ENCODE measurements at regions not wholly inside any gene's neighbourhood (a gene's known extent, or its start where the extent isn't known, plus 50 kb on each side); places are given as distances from the start of the nearest gene placed in this dataset.

DNA sequence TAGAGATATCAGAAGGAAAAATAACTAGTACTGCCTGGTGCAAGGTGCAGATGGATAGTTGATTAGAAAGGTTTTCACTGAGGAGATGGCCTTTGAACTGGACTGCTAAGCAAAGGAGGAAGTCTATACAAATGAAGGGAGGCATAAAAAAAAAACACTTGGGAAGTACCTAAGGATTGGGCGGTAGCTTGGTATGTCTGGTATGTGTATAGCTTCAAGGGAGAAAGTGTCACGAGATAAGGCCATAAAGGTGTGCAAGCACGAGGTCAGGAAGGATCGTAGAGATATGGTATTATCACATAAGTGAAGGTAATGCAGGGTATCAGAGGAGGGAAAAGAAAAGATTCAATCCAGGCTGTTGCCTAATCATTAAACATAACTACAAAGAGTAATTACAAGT lies 517.2 kb upstream of the TSPY4 start:
- TF ChIP-seq, protein P1, sequence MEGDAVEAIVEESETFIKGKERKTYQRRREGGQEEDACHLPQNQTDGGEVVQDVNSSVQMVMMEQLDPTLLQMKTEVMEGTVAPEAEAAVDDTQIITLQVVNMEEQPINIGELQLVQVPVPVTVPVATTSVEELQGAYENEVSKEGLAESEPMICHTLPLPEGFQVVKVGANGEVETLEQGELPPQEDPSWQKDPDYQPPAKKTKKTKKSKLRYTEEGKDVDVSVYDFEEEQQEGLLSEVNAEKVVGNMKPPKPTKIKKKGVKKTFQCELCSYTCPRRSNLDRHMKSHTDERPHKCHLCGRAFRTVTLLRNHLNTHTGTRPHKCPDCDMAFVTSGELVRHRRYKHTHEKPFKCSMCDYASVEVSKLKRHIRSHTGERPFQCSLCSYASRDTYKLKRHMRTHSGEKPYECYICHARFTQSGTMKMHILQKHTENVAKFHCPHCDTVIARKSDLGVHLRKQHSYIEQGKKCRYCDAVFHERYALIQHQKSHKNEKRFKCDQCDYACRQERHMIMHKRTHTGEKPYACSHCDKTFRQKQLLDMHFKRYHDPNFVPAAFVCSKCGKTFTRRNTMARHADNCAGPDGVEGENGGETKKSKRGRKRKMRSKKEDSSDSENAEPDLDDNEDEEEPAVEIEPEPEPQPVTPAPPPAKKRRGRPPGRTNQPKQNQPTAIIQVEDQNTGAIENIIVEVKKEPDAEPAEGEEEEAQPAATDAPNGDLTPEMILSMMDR (IDR thresholded peaks at IDR 0.05), result no peak
- no peak for TF ChIP-seq EZH2 (IDR thresholded peaks at IDR 0.05; ENCODE audit: borderline replicate concordance, insufficient read depth, low read depth, low read length, poor library complexity, severe bottlenecking)
- no peak for DNase-seq
- Histone ChIP-seq H3K4me3 (ENCODE audit: control extremely low read depth in 1 of 5, extremely low read depth in 1 of 5, insufficient read depth in 1 of 5, low read depth in 2 of 5, low read length in 4 of 5) (no peak overlapping the region), H3K27ac (ENCODE audit: low read length in 2 of 2) (no peak overlapping the region), H4K20me1 (ENCODE audit: control insufficient read depth, insufficient read depth, low read length, poor library complexity, severe bottlenecking) (no peaks in the 10 kb centered on the region), H3K27me3 (replicated peaks in 1 of 4; ENCODE audit: control extremely low read depth in 1 of 4, control insufficient read depth in 3 of 4, insufficient read depth in 4 of 4, low read length in 3 of 4) (no peaks in the 10 kb centered on the region), H3K9me3 (ENCODE audit: control extremely low read depth in 1 of 3, control insufficient read depth in 2 of 3, insufficient read depth in 1 of 3, low read length in 2 of 3) (no peaks in the 10 kb centered on the region), H3K36me3 (replicated peaks in 1 of 2; ENCODE audit: control extremely low read depth in 1 of 2, control insufficient read depth in 1 of 2, extremely low read depth in 1 of 2, insufficient read depth in 2 of 2, low read length in 1 of 2) (no peaks in the 10 kb centered on the region), H2AFZ (ENCODE audit: insufficient read depth, low read depth, low read length, poor library complexity, severe bottlenecking) (no peak overlapping the region), H3K4me1 (ENCODE audit: control insufficient read depth in 2 of 2, insufficient read depth in 2 of 2, low read length in 2 of 2) (no peaks in the 10 kb centered on the region), H3K4me2 (replicated peaks; ENCODE audit: low read depth, low read length, poor library complexity, severe bottlenecking) (no peak overlapping the region), H3K9ac (ENCODE audit: low read length) (no peak overlapping the region), H3K79me2 (ENCODE audit: control insufficient read depth, insufficient read depth, low read length) (no peaks in the 10 kb centered on the region)
- 60% methylated on average over 1 of the region's 4 CpGs for WGBS (ENCODE audit: insufficient coverage)
- Mint-ChIP-seq H3K4me1 (no peaks in the 10 kb centered on the region), H3K4me3 (no peak overlapping the region), H3K27ac (no peak overlapping the region), H3K9me3 (ENCODE audit: insufficient read depth) (no peaks in the 10 kb centered on the region), H3K27me3 (no peaks in the 10 kb centered on the region)
- POLR2A ChIA-PET, result no interaction called here
- intact Hi-C loops (cut with micrococcal nuclease), result no loop called here
- ATAC-seq (ENCODE audit: low read depth), result no peak
- CTCF ChIA-PET, result no interaction called here

- Histone ChIP-seq H2AFZ (ENCODE audit: insufficient read depth, low read depth, low read length, poor library complexity, severe bottlenecking) (no peak overlapping the region), H3K4me2 (replicated peaks; ENCODE audit: low read depth, low read length, poor library complexity, severe bottlenecking) (no peak overlapping the region), H4K20me1 (ENCODE audit: control insufficient read depth, insufficient read depth, low read length, poor library complexity, severe bottlenecking) (no peaks in the 10 kb centered on the region), H3K79me2 (ENCODE audit: control insufficient read depth, insufficient read depth, low read length) (no peaks in the 10 kb centered on the region), H3K36me3 (replicated peaks in 1 of 2; ENCODE audit: control extremely low read depth in 1 of 2, control insufficient read depth in 1 of 2, extremely low read depth in 1 of 2, insufficient read depth in 2 of 2, low read length in 1 of 2) (no peaks in the 10 kb centered on the region), H3K9ac (ENCODE audit: low read length) (no peak overlapping the region), H3K27me3 (replicated peaks in 1 of 4; ENCODE audit: control extremely low read depth in 1 of 4, control insufficient read depth in 3 of 4, insufficient read depth in 4 of 4, low read length in 3 of 4) (no peaks in the 10 kb centered on the region), H3K4me3 (ENCODE audit: control extremely low read depth in 1 of 5, extremely low read depth in 1 of 5, insufficient read depth in 1 of 5, low read depth in 2 of 5, low read length in 4 of 5) (no peak overlapping the region), H3K27ac (ENCODE audit: low read length in 2 of 2) (no peak overlapping the region), H3K4me1 (ENCODE audit: control insufficient read depth in 2 of 2, insufficient read depth in 2 of 2, low read length in 2 of 2) (no peaks in the 10 kb centered on the region), H3K9me3 (ENCODE audit: control extremely low read depth in 1 of 3, control insufficient read depth in 2 of 3, insufficient read depth in 1 of 3, low read length in 2 of 3) (no peaks in the 10 kb centered on the region)
- no CpG with 5 or more reads among the region's 1 CpG for WGBS (ENCODE audit: insufficient coverage)
- ChIA-PET CTCF (no interaction called here), POLR2A (no interaction called here)
- no peaks in the 10 kb centered on the region for H3K4me1 Mint-ChIP-seq
- no peak overlapping the region for H3K27ac Mint-ChIP-seq
- TF ChIP-seq, protein P1 (IDR thresholded peaks at IDR 0.05), result no peak
- TF ChIP-seq EZH2 (IDR thresholded peaks at IDR 0.05; ENCODE audit: borderline replicate concordance, insufficient read depth, low read depth, low read length, poor library complexity, severe bottlenecking), result no peak
- no peak overlapping the region for H3K4me3 Mint-ChIP-seq
- no peaks in the 10 kb centered on the region for H3K9me3 Mint-ChIP-seq (ENCODE audit: insufficient read depth)
- DNase-seq (no peak), ATAC-seq (ENCODE audit: low read depth) (no peak)
- intact Hi-C loops (cut with micrococcal nuclease), result no loop called here
- H3K27me3 Mint-ChIP-seq, result no peaks in the 10 kb centered on the region
These were observed 516.2 kb upstream of the TSPY4 start for GRCh38 chrY:8821106-8821505.
